Caco-2 (cell line): ENCODE measurements at regions not wholly inside any gene's neighbourhood (a gene's known extent, or its start where the extent isn't known, plus 50 kb on each side); places are given as distances from the start of the nearest gene placed in this dataset.

Experiments
- BruUV-seq: library from RNA; stranded (reverse); fragments of 400-500 nt; replicated peaks from 2 replicates; lab custom pipeline; 2021; lab: Mats Ljungman, UMichigan
- CTCF ChIA-PET: fragments of 300-600 bp; sonication (Branson Sonifier 250); formaldehyde crosslinking; loops from one replicate; lab custom pipeline; 2022; ENCODE audit warnings: antibody characterized with exemption; lab: Charles Lee
- POLR2A ChIA-PET: fragments of 300-600 bp; sonication (Branson Sonifier 250); formaldehyde crosslinking; loops from one replicate; lab custom pipeline; 2022; ENCODE audit warnings: antibody characterized with exemption; lab: Charles Lee
- DNase-seq, 2 experiments: peaks; one replicate each; pipeline versions ENCODE4 v3.0.0 to v3.0.0-alpha.2; 2020 to 2022
- H3K27me3 ChIP-seq: replicated peaks from 2 replicates; pipeline ENCODE4 v1.6.0; 2011; ENCODE audit warnings: low read length; ENCODE audit not compliant: control insufficient read depth, insufficient read depth
- H3K36me3 ChIP-seq: 2 replicates; pipeline ENCODE4 v1.5.1; 2011; ENCODE audit warnings: low read length; ENCODE audit not compliant: control insufficient read depth, insufficient read depth
- H3K4me1 ChIP-seq: fragments of 250-450 bp; sonication (Bioruptor Pico); 2 replicates; pipeline ENCODE4 v1.5.1; 2020; ENCODE audit warnings: mild to moderate bottlenecking
- H3K4me3 ChIP-seq: 2 replicates; pipeline ENCODE4 v1.5.1; 2011; ENCODE audit warnings: low read depth, mild to moderate bottlenecking, control low read depth, low read length
- H3K9me3 ChIP-seq: fragments of 250-450 bp; sonication (Bioruptor Pico); 2 replicates; pipeline ENCODE4 v1.5.1; 2020; ENCODE audit warnings: mild to moderate bottlenecking, moderate library complexity
- H3K27ac Mint-ChIP-seq: one replicate; pipeline ENCODE4 v1.8.0; 2022; ENCODE audit warnings: mixed read lengths; ENCODE audit not compliant: unreplicated experiment
- H3K27me3 Mint-ChIP-seq: one replicate; pipeline ENCODE4 v1.8.0; 2022; ENCODE audit warnings: mixed read lengths; ENCODE audit not compliant: insufficient read depth, unreplicated experiment
- H3K36me3 Mint-ChIP-seq: one replicate; pipeline ENCODE4 v1.8.0; 2022; ENCODE audit warnings: mild to moderate bottlenecking, mixed read lengths; ENCODE audit not compliant: insufficient read depth, unreplicated experiment
- H3K4me1 Mint-ChIP-seq: one replicate; pipeline ENCODE4 v1.8.0; 2022; ENCODE audit warnings: low read depth, mixed read lengths; ENCODE audit not compliant: unreplicated experiment
- H3K4me3 Mint-ChIP-seq: one replicate; pipeline ENCODE4 v1.8.0; 2022; ENCODE audit warnings: mild to moderate bottlenecking, moderate library complexity, mixed read lengths; ENCODE audit not compliant: unreplicated experiment
- H3K9me3 Mint-ChIP-seq: one replicate; pipeline ENCODE4 v1.8.0; 2022; ENCODE audit warnings: mixed read lengths; ENCODE audit not compliant: unreplicated experiment
- CTCF ChIP-seq, 2 experiments: fragments of 200-600 bp in 1 of 2; IDR thresholded peaks; 1 replicate in 1 of 2; 2 replicates in 1 of 2; pipeline versions ENCODE4 v1.5.1 to v1.8.0; 2011 to 2022; ENCODE audit warnings: antibody characterized with exemption in 1 of 2, control low read depth in 1 of 2, inconsistent platforms in 1 of 2, low read depth in 1 of 2, low read length in 1 of 2, mild to moderate bottlenecking in 1 of 2, moderate library complexity in 1 of 2; ENCODE audit not compliant: insufficient read depth in 1 of 2, severe bottlenecking in 1 of 2, unreplicated experiment in 1 of 2
- intact Hi-C: fragments of 100-400 bp; cut with micrococcal nuclease; formaldehyde crosslinking; loops from one replicate; pipeline ENCODE4 v1.10.0; 2022; ENCODE audit not compliant: unreplicated experiment

GRCh38 chr4:135144498-135144897, 942.9 kb upstream of the PABPC4L start:
- Histone ChIP-seq H3K9me3 (no peaks in the 10 kb centered on the region), H3K36me3 (no peaks in the 10 kb centered on the region), H3K4me3 (no peak overlapping the region), H3K27me3 (no peaks in the 10 kb centered on the region), H3K4me1 (0 out of 2 replicates have a peak, but pooled peaks cover 2% of the 10 kb centered on the region)
- CTCF ChIA-PET: no interaction called here
- Mint-ChIP-seq H3K27me3 (peaks cover 4% of the 10 kb centered on the region), H3K27ac (no peak overlapping the region), H3K4me3 (no peak overlapping the region), H3K9me3 (no peaks in the 10 kb centered on the region), H3K36me3 (no peaks in the 10 kb centered on the region), H3K4me1 (no peaks in the 10 kb centered on the region)
- no peak for DNase-seq
- BruUV-seq: no TSS peak
- POLR2A ChIA-PET: interaction anchor here (0.7 kb wide), 1 partner anchor 32 kb away, joined by 3 read pairs; no protein-coding TSS in a partner anchor
- intact Hi-C loops: no loop called here
- no peak for TF ChIP-seq CTCF (IDR thresholded peaks at IDR 0.05; ENCODE audit: insufficient read depth in 1 of 2, low read depth in 1 of 2, low read length in 1 of 2, severe bottlenecking in 1 of 2, unreplicated experiment in 1 of 2)

- Histone ChIP-seq H3K4me1 (peaks cover 12% of the 10 kb centered on the region), H3K27me3 (no peaks in the 10 kb centered on the region), H3K9me3 (no peaks in the 10 kb centered on the region), H3K36me3 (no peaks in the 10 kb centered on the region), H3K4me3 (no peak overlapping the region)
- Mint-ChIP-seq H3K9me3 (no peaks in the 10 kb centered on the region), H3K36me3 (no peaks in the 10 kb centered on the region), H3K4me1 (peaks cover 21% of the 10 kb centered on the region), H3K4me3 (no peak overlapping the region), H3K27me3 (no peaks in the 10 kb centered on the region), H3K27ac (no peak overlapping the region)
- TF ChIP-seq CTCF (IDR thresholded peaks at IDR 0.05; ENCODE audit: insufficient read depth in 1 of 2, low read depth in 1 of 2, low read length in 1 of 2, severe bottlenecking in 1 of 2, unreplicated experiment in 1 of 2): no peak
- POLR2A ChIA-PET: no interaction called here
- DNase-seq: no peak
- intact Hi-C loops: no loop called here
- CTCF ChIA-PET: no interaction called here
- BruUV-seq: no TSS peak
Observed at GRCh38 chr4:135124196-135124595, 922.6 kb upstream of the PABPC4L start.

- no peak overlapping the region for H3K4me3 ChIP-seq
- ChIA-PET POLR2A (no interaction called here), CTCF (interaction anchor here (0.6 kb wide), 1 partner anchor 593 kb away, joined by 4 read pairs; no protein-coding TSS in a partner anchor)
- TF ChIP-seq CTCF (IDR thresholded peaks at IDR 0.05; ENCODE audit: insufficient read depth in 1 of 2, low read depth in 1 of 2, low read length in 1 of 2, severe bottlenecking in 1 of 2, unreplicated experiment in 1 of 2): no peak
- H3K27me3 ChIP-seq: no peaks in the 10 kb centered on the region
- intact Hi-C loops: no loop called here
- H3K4me1 ChIP-seq: peaks cover 12% of the 10 kb centered on the region
- Mint-ChIP-seq H3K9me3 (no peaks in the 10 kb centered on the region), H3K27me3 (no peaks in the 10 kb centered on the region), H3K27ac (peak overlapping the region; percentile 45), H3K4me1 (peaks cover 21% of the 10 kb centered on the region), H3K36me3 (no peaks in the 10 kb centered on the region), H3K4me3 (no peak overlapping the region)
- no TSS peak for BruUV-seq
- H3K9me3 ChIP-seq: no peaks in the 10 kb centered on the region
- DNase-seq: no peak
- no peaks in the 10 kb centered on the region for H3K36me3 ChIP-seq
Observed at GRCh38 chr4:135123632-135124031, 922.0 kb upstream of the PABPC4L start.
